GM18519 (cell line): ENCODE measurements at regions not wholly inside any gene's neighbourhood (a gene's known extent, or its start where the extent isn't known, plus 50 kb on each side); places are given as distances from the start of the nearest gene placed in this dataset.

Experiments used
- ATAC-seq: cut with Tn5 transposase; IDR thresholded peaks from one replicate; pipeline ENCODE4 v1.9.1; 2021; ENCODE audit warnings: mild to moderate bottlenecking, moderate library complexity; ENCODE audit not compliant: unreplicated experiment, low FRiP score

DNA sequence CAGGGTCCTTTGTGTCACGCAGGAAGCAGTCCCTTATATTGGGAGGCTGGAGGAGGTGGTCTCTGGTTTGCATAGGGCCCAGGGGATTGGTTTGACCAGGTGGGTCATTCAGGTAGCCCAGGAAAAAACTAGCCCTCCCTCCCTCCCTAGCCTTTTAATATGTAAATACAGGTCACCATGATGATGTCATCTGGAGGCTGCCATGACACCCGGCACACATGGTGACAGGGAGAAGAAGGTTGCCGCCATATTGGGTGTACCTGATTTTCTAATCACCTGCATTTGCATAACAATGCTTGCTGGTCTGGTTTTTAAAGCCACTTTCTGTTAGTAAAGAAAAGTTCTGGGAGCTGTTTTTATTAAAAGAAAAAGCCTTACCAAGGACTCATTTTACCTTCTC is 791.0 kb upstream of the ADGRL4 start:
- ATAC-seq: no peak

DNA sequence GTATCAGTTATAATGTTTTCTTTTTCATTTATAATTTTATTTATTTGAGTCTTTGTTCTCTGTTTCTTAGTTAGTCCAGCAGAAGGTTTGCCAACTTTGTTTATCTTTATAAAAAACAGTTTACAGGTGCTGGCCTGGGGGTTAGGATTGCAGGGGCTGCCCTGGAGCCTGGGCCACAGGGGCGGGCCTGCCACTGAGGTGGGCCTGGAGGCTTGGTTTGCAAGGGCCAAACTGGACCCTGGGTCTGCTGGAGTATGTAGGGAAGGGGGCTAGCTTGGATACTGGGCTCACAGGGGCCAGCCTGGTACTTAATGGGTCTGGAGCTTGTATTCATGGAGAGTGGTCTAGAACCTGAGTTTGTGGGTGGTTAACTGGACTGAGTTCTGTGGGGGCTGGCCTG is 789.9 kb upstream of the ADGRL4 start:
- ATAC-seq: no peak

DNA sequence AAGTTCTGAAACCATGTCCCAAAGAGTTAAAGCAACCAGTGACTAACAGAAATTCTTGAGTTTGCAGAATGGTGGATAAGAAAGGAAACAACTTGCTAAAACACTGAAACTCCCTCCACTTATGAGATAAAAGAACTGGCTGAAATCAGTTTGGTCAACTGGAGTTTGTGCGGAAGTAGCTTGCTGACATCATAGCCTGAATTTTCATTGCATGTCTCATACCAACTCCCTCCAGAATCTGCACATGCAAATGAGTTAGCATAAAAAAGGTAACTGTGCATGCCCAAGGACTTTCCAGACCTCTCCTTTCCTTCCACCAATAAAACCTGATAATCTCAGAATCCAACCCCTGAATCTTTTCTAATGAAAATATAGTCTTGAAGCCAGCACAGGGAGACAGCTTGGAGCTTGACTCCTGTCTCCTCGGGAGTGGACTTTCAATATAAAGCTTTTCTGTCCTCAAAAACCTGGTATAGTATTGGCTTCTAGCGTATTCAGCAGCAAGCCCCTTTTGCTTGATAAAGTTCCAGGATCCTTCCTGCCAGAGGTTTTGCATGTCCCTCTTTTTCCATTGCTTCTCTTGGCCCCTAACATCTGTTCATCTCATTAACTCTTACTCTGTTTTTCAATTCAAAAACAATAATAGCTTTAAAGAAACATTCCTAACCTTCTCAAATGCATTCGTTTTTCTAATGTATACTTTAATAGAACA is 785.8 kb upstream of the ADGRL4 start:
- no peak for ATAC-seq

DNA sequence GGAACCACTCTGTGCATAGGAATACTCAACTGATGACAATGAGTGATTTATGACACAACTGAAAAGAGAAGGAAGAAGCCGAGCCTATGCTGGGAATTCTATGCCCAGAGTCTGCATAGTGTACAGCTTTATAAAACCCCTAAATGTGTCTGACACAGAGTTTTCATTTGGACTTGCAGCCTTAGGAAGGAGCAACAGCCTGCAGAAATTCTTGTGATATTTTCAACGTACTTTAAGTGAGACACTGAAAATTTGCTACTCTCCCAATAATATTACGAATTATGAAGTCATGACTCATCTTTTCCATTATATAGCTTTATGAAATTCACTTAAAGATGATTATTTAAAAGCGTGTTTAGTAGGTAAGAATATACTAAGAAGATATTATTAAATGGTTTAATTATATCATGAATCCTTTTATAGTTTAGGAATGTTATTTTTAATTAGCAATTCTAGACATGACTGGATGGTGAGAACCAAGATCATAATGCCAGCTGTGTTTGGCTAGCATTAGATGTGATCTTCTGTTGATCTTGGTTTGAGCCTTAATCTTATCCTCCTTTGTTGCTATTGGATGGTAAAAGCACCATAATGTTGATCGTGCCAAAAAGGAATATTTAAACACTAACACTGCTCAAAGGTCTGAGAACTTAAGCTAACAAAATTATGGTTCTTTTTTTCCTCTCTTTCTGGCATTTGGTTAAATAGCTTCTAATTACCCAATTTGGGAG is 785.1 kb upstream of the ADGRL4 start:
- no peak for ATAC-seq

DNA sequence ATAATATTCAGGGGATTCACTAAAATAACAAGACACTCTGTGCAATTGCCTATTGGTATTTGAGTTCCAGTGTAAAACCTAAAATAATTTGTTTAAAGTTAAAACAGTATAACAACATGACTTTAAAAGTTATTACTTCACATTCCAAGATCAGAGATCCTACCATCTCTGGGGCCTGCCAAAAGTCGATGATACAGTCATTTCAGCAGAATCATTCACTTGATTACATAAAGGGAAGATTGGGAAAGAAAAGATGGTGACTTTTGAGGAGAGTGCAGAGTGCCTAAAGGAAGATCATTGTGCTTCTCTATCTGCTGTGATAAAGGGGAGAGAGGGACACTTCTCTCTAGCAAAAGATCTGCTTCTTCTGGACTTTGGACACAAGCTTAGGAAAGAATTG is 784.4 kb upstream of the ADGRL4 start:
- no peak for ATAC-seq

DNA sequence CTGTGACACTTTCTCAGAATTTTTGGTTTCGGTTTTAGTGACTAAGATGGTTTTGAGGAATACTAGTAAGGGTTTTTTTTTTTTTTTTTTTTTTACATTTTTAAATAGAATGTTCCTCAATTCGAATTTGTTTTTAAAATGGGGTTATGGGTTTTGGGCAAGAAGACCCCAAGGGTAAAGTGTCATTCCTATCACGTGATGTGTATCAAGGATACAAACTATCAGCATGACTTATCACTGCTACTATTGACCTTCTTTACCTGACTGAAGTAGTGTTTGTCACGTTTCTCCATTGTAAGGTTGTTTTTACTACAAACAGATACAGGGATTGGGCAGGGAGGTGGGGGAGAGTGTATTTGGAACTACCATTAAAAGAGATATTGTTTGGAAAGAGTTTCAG is 781.1 kb upstream of the ADGRL4 start:
- ATAC-seq: no peak

DNA sequence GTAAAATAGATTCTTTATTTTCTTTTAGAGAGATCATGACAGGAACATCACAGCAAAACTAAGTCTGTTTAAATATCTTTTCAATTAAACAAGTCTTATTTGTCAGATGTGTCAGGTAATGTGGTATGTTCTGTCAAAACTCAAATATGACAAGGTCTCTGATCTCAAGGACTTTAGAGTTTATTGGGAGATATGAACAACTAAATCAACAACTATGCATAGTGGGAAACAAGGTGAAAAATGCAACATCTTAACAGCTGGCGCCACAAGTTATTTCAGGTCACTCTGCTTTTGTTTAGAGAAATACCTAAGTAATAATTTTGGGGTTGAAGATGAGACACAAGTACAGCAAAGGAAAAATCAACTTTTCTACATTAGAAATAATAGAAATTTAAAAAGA is 779.4 kb upstream of the ADGRL4 start:
- no peak for ATAC-seq

DNA sequence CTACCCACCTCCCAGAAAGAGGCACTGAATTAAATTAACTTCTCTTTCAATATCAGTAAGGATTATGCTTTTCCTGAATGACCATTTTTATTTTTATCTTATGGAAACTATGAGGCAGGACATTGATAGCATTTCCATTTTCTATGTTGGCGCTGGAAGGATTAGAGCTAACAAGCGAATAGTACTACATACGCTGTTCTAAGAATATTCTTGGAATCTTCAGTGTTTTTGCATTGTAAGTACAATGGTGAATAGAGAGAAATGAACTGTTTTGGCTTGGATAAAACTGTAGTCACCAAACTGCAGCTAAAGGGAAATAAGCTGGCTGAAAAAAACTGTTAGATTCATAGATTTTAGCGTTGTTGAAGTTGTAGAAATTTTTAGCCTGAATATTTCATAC is 779.0 kb upstream of the ADGRL4 start:
- no peak for ATAC-seq

DNA sequence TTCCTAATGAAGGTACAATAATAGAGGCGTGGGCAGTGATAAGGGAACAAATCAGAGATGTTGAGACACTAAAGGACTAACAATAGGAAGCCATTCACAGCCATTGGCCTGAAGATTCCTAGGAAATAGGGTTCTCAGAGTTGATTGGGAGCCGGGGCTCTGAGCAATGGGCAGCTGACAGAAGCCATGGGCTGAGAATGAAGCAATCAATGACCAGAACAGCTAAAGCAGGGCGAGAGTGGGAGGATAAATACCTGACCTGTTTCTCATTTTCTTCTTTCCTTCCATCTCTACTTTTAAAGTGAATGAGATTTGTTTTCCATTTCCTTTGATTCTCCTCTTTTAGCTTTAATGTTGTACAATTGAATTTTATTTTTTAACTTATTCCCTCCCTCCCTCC is 774.7 kb upstream of the ADGRL4 start:
- no peak for ATAC-seq

DNA sequence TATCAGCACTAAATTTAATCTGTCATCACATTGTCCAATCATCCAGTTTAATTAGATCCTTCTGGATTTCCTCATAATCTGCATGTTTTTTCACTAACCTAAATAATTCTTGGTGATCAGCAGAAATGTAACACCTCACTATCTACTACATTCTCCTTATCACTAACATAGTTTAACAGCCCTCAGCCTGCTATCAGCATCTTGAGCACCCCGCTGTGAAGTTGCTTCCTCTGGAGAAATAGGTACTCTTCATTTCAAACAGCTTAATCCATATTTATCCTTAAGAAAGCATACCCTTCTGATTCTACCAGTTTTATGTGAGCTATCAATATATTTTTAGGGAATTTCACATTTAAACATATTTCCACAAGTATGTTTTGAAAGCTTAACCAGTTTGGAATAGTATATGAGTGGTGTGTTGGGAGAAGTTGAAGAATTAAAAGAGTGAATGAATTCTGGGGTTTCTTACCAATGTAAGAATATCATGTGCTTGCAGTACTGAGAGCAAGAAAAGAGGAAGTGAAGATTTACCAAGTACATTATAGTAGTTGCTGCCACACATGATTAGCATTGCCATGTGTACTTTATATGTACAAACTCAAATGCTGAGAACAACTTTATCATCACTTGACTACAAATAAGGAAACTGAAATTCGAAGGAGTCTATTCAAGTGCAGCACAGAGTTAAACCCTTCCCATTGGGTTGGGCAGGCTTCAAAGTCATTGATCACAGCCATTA is 771.1 kb upstream of the ADGRL4 start:
- ATAC-seq: peak; percentile 100

DNA sequence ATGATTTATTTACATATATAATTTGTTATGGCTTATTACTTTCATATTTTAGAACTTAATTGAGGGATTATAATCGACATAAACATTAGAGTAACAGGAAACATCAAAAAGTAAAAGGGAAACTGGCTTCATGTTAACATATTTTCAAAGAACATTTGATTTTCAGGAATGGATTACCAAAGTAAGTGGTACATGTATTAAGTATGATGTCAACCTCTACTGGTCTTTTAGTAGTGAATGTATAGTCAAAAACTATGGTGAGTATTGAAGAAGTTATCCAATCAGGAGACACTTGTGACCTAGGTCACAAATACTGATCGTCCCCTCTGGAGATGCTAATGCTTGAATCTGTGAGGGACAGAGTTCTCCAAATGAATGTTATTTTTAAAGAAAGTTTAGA is 768.9 kb upstream of the ADGRL4 start:
- ATAC-seq: no peak

DNA sequence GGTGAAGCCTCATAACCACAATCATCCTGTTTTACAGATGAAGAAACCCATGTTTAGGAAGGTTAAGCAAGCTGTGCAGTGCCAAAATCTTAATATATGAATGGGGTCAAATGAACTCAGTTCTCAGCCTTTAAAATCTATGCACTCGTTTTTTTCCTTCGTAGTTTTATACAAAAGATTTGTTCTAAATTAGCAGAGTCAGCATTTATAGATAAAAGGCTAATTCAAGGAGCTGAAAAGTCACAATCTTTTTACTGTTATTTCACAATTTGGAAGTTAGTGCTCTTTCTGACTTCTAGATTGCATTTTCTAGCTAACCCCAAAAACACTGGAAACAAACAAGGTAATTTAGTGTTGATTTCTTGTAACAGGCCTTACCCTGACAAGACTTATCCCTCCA is 766.9 kb upstream of the ADGRL4 start:
- ATAC-seq: no peak

DNA sequence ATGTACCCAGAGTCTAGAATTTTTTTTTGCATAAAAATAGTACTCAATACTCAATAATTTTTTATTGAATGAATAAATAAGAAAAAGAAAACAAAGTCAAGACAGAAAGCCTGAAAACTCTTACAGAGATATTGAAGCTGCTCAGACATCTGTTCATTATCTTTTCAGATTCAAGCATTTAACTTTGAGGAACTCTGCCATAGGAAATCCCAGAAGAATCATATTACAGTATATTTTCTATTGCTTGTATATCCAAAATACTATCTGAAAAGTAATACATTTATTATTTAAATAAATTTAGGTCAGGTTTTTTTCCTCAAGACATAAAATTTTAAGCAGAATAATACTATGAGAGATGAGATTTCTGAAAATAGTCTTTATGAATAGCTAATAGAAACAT is 755.9 kb upstream of the ADGRL4 start:
- no peak for ATAC-seq

DNA sequence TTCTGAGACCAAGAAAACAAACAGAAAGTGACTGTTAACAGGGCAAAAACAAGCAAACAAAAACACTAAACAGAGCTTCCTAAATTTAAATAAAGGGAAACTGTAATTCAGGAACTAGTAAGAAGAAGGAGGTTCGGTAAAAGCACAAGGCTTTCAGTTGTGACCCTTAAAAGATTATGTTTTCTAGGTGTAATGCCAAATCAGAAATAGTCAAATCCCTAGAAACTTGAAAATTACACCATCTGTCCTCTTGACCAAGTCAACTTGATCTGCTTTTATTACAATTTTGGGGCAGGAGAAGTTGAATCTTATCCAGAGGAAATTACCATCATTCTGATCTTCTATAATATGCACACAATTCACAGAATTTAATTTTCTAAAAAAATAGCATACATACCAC is 754.0 kb upstream of the ADGRL4 start:
- ATAC-seq: no peak

DNA sequence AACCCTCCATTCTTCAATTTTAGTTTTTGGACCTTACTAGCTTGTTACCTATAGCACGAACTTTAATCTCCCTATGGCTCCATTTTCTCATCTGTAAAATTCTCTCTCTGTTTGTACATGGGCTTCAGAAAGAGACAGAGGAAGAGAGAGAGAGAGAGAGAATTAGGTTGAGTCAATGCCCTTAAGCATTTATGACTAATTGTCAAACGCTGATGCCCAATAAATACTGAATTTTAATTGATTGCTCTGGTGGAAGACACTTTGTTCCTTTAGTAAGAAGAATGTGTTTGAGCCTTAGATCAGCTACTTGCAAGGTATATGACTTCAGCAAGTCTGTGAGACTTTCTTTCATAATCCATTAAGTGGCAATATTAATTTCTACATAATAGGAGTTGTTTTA is 743.1 kb upstream of the ADGRL4 start:
- no peak for ATAC-seq

DNA sequence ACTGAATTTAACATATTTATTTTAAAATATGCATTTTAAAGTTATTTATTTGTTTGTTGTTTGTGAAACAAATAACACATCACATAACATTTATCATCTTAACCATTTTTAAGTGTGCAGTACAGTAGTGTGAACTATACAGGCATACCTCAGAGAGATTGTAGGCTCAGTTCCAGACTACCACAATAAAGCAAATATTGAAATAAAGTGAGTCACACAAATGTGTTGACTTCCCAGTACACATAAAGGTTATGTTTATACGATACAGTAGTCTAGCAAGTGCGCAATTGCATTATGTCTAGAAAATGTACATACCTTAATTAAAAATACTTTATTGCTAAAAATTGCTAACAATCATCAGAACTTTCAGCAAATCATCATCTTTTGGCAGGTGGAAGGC is 739.4 kb upstream of the ADGRL4 start:
- ATAC-seq: no peak

DNA sequence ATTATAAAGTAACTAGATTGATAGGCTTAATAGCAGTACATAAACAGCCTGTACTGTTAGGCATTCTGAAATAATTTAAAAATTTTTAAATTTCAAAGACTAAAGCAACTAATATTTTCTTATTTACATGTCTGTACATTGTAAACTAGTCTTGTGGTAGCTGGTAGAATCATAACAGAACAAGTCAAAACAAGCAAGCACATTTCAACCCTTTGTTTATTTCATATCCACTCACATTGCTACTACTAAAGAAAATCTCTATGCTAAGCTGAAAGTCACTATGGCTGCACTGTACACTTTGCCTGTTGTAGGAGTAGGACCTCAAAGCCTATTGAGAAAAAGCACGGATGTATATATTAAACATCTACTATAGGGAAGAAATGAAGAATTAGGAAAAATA is 738.2 kb upstream of the ADGRL4 start:
- no peak for ATAC-seq

DNA sequence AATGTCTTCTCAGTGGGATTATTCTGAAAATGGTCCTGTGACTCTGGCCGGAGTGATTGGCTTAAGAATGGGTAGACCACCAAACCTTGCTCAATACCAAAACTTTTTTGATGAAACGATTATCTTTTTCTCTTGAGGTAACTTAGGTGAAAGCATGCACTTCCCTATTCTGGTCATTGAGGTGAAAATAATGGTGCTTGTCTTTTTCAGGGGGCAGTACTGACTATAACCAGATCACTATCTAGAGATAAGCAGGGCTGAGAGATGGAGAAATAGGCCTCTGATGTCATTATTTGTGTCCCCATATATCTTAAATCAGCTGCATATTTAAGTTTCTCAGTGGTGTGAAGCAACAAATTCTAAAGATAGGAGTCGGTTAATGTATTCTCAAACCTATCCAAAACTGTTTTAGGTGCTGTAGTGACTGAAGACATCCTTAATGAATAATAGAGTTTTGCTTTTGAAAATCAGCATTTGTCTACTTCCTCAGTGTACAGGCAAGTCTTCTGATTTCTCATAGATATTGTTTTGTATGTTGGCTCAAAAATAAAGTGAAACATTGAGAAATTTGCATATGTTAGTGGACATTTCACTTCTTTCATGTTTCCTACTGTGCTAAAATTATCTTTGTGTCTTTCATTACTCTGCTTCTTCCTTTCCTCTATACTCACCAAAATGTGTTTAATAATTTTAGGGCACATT is 735.3 kb upstream of the ADGRL4 start:
- ATAC-seq: peak; percentile 82

DNA sequence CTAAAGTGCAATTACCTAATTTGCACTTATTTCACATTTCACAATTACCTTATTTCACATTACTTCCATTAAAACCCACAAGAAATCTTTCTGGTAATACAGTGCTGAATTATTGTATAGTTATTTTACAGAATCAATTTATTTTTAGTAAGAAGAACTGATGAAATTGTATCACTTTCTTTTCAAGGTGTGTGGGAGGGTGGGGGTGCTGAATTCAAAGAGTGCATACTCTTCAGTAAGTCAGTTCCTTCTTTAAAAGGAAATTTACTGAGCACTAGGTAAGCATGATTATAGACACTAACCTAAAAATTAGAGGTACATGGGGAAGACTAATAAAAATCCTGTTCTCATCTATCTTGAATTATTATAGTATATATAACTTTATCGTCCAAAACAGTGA is 731.6 kb upstream of the ADGRL4 start:
- no peak for ATAC-seq

DNA sequence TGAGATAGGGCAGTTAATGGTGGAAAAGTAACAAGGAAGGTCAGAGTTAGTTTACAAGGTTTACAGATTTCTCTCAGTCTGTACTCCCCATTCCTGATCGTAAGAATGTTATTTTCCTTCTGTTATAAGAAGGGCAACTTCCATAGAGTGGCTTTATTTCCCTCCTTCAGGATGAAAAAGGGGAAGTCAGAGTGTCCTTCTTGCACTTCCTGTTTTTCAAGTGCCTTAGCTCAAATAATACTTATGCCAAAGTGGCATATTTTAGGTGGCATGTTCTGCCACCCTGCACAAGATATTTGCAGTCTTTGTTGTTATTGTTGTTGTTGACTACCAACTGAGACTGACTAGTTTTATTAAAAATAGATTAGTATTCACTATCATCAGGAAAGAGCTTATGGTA is 730.7 kb upstream of the ADGRL4 start:
- no peak for ATAC-seq

DNA sequence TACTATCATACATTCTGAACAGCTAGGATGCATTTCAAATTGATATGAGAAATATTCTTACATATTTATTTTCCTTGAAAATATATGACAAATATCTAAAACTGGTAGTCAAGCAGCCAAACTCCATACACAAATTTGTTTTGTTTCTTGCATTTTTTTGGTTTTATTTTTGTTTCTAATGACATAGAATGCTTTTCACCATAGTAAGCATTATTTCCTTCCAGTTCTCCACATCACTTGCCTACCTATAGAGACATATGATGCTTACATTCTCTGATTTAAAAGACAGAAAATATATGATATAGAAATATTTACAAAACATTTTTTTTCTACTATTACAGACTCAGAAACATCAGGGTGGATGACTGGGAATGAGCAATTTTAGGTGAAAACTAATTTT is 726.4 kb upstream of the ADGRL4 start:
- ATAC-seq: no peak
